ENCODE measurements at regions not wholly inside any gene's neighbourhood (a gene's known extent, or its start where the extent isn't known, plus 50 kb on each side); places are given as distances from the start of the nearest gene placed in this dataset.

DNA sequence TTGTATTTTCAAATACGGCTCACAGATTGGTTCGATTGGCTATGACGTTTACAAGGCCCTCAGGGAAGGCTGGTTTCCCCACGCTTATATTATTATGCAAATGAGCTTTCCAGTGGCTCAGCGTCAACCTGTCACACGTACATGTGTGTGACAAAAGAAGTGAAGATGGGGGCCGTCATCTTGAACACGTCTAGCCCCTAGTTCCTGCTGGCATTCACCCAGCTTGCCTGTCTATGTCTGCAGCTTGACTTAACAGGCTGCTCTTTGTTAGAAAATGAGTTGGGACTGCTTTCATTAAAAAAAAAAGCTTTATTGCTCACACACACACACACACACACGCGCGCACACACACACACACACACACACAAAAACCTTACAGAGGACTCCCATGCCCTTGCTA lies 283.6 kb upstream of the CTSO start:
- H3K27ac ChIP-seq = no peak overlapping the region
- TF ChIP-seq ZFX (IDR thresholded peaks at IDR 0.05) (no peak), CTCF (conservative IDR thresholded peaks at IDR 0.05) (no peak)

GRCh38 chr4:156230176-156230575 lies 276.5 kb upstream of the CTSO start:
- no peak for TF ChIP-seq CTCF (conservative IDR thresholded peaks at IDR 0.05)
- TF ChIP-seq ZFX (IDR thresholded peaks at IDR 0.05) = no peak

GRCh38 chr4:156228676-156229075 lies 275.0 kb upstream of the CTSO start:
- no peak overlapping the region for H3K27ac ChIP-seq
- TF ChIP-seq ZFX (IDR thresholded peaks at IDR 0.05) = no peak
- no peak for TF ChIP-seq CTCF (conservative IDR thresholded peaks at IDR 0.05)

More at GRCh38 chr4:156230176-156230575, 276.5 kb upstream of the CTSO start:
- no peak overlapping the region for H3K27ac ChIP-seq

- H3K27ac ChIP-seq = no peak overlapping the region
- TF ChIP-seq ZFX (IDR thresholded peaks at IDR 0.05) (no peak), CTCF (conservative IDR thresholded peaks at IDR 0.05) (no peak)
Observed at GRCh38 chr4:156227321-156227720, 273.7 kb upstream of the CTSO start.

GRCh38 chr4:156223985-156224384 lies 270.3 kb upstream of the CTSO start:
- H3K27ac ChIP-seq = no peak overlapping the region
- TF ChIP-seq ZFX (IDR thresholded peaks at IDR 0.05) (no peak), CTCF (conservative IDR thresholded peaks at IDR 0.05) (no peak)

DNA sequence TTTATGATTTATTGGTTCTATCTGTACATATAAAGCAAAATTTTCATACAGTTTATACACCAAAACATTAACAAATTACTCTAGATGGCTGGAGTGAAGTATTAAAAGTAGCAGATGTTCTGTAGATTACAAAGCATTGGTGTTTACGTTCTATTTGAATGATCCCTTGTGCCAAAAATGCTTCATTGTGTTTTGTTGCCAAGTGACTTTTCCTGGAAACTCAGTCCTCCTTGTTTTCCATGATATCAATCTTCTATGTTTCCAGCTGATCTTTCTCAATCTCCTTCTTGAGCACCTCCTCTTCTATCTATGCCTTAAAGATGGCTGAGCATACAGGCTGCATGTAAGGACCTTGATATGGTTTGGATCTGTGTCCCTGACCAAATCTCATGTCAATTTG lies 263.6 kb upstream of the CTSO start:
- TF ChIP-seq CTCF (conservative IDR thresholded peaks at IDR 0.05) (no peak), ZFX (IDR thresholded peaks at IDR 0.05) (no peak)
- no peak overlapping the region for H3K27ac ChIP-seq

GRCh38 chr4:156201050-156201449 lies 247.4 kb upstream of the CTSO start:
- H3K27ac ChIP-seq = no peak overlapping the region
- TF ChIP-seq CTCF (conservative IDR thresholded peaks at IDR 0.05) (no peak), ZFX (IDR thresholded peaks at IDR 0.05) (no peak)
